Central memory CD4-positive, alpha-beta T cell (primary cell): ENCODE measurements at regions not wholly inside any gene's neighbourhood (a gene's known extent, or its start where the extent isn't known, plus 50 kb on each side); places are given as distances from the start of the nearest gene placed in this dataset.
"Not testable (repeated sequence)": the region's sequence is repeated elsewhere in the genome, so short reads cannot be mapped to it uniquely, and the experiment has no call there.

Source experiments
- DNase-seq: peaks from one replicate; pipeline ENCODE4 v3.0.0; 2022

DNA sequence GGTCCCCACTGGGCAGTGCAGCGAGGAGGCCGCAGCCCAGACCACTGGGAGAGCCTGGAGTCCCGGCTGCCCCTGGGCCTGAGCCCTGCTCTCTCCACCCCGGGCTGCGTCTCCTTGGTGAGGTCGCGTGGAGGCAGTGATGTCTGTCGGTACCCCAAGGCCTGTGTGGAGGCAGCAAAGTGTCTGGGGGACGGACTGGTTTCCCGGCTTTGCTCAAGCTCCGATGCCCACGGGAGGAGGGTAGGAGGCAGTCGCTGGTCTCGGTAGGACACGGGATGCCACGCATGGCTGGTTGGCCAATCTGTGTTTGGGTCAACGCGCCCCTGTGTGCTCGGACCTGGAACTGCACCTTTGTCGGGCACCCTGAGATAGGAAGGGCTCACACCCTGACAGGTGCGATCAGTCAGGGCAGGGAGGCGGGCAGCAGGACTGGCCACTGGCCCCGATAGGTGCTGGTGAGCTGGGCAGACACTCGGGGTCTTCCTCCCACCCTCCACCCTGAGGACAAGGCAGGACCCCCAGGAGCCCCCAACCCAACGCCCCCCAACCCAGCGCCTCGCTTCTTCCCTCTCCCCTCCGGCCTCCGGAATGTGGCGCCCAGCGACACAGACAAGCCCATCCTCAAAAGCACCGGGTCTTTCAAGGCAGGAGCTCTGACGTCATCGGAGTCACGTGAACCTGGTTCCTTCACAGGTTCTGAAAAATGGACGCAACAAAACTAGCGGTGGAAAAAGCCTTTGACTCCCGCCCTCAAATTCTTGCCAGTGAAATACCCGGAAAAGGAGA lies 288.6 kb downstream of the NDUFA10 start:
- DNase-seq, result no peak

DNA sequence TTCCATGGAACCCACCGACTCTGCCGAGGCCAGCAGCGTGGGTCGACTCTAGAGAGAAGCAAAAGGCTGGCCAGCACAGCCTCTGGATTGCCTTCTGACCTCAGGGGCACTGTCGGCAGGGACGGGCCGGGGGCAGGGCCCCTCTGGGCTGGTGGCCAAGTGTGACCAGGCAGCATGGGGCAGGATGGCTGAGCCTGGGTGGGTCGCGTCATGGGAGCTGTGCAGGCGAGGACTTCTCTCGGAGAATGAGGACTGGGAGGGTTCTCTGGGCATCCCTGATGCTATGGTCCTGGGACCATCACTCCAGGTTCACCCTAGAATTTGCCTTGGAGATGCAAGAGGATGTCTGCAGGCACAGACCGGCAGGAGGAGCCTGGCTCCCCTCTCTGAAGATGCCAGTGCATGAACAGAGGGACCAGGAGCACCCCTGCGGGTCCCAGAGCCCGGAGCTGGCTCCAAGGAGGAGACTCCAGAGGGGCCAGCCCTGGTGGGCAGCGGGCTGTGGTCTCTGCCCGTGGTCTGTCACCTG lies 289.2 kb downstream of the NDUFA10 start:
- no peak for DNase-seq

DNA sequence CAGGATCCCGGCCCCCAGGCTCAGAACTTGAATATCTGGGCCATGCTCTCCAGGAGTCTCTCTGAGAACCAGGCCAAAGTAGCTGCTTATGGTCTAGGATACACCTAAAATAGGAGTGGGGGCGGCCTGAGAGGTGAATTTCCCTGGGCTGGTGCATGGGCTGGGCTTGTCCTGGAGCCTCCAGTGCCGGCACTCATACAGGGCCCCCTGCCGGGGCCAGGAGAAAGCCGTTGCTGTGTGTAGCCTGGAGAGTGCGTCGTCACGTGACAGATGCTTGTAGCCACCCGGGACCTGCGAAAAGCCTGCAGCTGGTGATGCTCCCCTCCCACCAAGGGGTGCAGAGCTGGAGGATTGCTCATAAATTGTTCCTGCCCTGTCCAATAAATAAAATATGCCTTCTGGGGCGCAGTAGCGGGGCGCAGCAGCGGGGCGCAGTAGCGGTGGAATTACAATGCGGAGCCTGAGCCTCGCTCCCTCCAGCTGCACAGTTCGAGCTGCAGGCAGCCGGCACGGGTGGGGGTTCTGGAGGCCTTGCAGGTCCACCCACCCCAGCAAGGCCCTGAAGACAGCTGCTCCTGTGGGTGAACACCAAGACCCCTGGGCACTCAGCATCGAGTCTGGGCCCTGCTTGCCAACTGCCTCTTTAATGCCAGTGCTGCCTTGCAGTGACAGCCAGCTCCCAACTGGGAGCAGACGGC lies 289.9 kb downstream of the NDUFA10 start:
- no peak for DNase-seq

DNA sequence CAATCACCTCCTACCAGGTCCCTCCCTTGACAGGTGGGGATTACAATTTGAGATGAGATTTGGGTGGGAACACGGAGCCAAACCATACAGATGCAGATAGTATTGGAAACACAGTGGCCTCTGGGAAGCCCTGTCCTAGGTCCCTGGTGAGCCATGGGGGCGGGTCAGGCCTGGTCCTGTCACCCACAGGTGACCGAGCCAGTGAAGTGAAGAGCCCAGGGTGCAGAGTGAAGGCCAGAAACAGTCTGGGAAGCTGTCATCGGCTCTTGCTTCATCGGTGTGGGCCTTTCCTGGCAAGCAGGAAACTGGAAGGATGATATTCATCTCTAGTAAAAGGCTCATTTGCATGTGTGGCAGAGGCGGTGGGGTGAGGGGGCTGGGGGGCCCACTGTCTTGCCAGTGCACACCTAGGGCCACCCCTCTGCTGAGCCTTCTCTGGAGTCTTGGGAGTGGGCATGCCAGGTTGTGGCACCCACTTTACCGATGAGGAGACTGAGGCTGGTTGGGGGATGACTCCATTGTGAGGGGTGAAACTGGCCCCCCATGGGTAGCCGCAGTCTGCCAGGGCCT lies 290.6 kb downstream of the NDUFA10 start:
- no peak for DNase-seq

DNA sequence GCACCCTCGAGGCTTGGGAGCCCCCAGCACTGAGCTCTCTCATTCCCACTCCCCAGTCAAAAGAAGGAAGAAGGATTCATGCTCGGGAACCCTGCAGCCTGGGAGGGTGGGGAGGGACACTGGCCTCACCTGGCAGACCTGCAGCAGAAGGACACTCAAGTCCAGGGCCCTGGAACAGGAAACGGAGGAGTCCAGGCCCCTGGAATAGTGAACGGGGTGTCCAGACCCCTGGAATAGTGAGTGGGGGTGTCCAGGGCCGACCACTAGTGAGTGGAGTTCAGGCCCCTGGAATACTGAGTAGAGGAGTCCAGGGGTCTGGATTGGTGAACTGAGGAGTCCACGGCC lies 292.5 kb downstream of the NDUFA10 start:
- no peak for DNase-seq

GRCh38 chr2:239731998-239732665 lies 293.0 kb downstream of the NDUFA10 start:
- DNase-seq, result no peak

DNA sequence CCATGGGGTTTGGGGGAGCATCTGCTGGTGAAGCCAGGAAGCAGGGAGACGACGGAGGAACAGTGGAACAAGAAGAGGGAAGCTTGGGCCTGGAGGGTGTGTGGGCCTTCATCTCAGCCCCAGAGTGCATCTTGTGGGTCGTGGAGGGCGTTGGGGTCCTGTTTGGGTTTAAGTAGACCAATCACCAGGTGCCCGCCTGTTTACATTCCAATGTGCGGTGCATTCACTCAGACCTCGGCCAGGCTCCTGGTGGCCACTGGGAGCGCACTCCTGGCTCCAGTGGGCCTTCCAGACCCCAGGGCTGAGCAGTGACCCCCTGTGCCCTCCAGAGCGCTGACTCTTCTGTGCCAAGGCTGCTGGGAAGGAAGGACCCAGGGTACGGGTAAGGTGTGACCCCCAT lies 293.7 kb downstream of the NDUFA10 start:
- no peak for DNase-seq

DNA sequence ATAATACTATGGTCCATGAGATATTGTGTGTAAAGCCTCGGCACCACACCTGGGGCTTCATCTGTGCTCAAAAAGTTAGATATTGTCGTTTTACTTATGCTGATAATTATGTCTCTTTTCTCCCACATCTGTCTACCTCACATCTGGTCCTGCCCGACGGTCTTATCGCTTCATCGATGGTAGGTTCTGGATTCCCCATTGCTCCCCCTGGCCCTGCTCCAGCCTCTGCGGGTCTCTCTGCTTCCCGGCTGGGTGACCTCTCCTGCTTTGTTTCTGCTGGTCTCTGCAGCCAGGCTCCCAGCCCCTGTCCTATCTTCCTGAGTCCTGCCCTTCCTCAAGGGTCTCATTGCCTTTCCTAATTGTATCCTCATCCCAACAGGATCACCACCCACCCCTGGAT lies 294.2 kb downstream of the NDUFA10 start:
- DNase-seq, result no peak

GRCh38 chr2:239730567-239730882 lies 294.6 kb downstream of the NDUFA10 start:
- not testable (repeated sequence) for DNase-seq

DNA sequence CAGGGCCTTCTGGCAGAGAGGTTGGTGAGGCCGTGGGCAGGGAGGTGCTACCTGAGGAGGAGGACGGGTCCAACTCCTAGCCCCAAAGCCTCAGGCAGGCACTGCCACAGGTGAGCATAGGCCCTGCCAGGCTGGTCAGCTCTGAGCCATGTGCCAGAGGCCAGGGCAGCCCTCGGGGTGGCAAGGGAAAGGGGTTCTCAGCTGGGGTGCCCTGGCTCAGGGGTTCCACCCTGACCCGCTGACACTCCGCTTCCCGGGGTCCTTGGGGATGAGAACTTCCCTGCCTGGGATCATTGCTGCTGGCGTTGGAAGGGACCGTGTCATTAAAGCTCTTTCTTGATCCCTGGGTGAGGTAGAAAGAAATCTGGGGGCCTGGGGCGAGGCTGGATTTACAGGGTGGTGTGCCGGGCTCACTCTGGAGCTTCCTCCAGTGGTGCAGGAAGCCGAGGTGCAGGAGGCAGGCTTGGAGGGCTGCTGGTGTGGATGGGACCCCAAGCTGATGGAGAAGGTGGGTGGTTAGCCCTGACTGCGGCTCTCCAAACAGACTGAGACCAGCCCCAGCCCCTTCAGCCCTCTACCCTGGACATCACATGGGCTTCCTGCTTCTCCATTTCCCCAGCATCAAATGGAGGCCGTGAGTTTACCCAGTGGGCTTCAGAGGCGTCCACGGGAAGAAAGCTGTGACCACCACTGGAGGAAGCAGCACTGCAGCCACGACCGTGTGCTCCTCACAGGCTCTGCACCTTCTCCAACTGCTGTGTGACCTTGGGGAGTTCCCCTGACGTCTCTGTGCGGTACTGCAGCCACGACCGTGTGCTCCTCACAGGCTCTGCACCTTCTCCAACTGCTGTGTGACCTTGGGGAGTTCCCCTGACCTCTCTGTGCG lies 295.2 kb downstream of the NDUFA10 start:
- DNase-seq, result no peak

DNA sequence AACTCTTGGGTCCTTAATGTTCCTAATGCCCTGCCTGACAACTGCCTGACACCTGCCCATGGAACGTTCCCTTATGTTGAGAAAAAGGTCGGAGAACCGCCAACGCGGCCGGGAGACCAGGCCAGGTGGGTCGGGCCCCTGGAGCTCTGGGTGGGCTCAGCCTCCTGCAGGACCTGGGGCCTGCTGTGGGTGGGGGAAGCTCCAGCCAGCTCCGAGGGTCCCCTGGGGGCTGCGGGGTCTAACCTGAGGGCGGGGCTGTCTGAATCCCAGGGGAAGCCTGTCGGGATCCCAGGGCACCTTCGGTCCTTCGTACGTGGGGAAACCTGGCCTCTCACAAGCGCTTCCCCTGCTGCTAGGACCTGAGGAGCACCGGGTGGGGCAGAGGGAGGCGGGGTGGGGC lies 296.0 kb downstream of the NDUFA10 start:
- DNase-seq, result no peak

DNA sequence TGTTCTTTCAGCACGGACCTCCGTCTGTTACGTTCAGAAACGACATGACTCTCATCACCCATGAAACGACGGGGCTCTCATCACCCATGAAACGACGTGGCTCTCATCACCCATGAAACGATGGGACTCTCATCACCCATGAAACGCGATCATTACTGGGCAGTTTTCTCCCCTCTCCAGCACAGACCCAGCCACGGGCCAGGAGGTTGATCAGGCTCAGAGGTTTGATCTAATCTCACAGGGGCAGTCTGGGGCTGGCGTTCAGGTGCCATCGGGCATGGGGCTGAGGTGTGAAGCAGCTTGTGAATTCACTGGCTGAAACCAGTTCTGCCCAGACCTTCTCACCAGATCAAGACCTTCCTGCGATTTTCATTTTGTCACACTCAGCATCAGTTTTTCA lies 296.4 kb downstream of the NDUFA10 start:
- no peak for DNase-seq

GRCh38 chr2:239727776-239728600 lies 297.2 kb downstream of the NDUFA10 start:
- DNase-seq, result no peak

GRCh38 chr2:239727182-239727775 lies 297.9 kb downstream of the NDUFA10 start:
- no peak for DNase-seq

GRCh38 chr2:239726631-239727181 lies 298.4 kb downstream of the NDUFA10 start:
- DNase-seq, result no peak

DNA sequence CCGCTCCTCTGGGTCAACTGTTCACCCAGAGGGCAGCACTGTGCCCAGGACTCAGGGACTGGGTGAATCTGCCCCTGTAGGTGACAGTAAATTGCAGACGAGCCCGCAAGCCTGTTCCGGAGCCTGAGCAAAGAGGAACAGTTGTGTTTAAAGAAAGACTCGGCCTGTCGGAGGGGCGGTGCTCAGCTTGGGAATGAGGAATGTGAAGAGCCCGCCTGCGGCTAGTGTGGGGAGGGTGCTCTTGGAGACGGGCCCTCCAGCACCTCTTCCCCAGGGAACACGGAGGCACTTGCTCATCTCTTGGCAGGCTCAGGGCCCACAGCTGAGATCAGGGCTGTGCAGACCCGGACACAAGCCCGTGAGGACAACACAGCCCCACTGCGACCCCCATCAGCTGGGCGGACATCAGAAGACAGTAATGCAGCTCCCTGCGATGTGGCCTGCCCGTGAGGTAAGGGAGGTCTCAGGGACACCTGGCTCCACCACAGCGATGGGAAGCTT lies 299.0 kb downstream of the NDUFA10 start:
- no peak for DNase-seq

DNA sequence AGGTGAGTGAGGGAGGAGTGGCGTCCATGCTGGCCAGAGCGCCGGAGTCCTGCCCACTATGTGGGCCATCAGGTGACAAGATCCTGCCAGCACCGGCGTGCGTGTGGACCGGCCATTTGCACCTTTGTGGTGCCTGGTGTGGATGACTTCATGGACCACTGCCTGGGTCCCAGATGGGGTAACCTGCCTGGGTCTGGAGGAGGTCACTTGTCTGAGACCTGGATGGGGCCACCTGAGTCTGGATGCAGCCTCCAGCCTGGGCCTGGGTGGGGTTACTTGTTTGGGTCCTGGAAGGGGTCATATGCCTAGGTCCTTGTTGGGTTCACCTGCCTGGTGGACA lies 299.6 kb downstream of the NDUFA10 start:
- no peak for DNase-seq

- no peak for DNase-seq
Measured at GRCh38 chr2:239724851-239725550, 300.1 kb downstream of the NDUFA10 start.

DNA sequence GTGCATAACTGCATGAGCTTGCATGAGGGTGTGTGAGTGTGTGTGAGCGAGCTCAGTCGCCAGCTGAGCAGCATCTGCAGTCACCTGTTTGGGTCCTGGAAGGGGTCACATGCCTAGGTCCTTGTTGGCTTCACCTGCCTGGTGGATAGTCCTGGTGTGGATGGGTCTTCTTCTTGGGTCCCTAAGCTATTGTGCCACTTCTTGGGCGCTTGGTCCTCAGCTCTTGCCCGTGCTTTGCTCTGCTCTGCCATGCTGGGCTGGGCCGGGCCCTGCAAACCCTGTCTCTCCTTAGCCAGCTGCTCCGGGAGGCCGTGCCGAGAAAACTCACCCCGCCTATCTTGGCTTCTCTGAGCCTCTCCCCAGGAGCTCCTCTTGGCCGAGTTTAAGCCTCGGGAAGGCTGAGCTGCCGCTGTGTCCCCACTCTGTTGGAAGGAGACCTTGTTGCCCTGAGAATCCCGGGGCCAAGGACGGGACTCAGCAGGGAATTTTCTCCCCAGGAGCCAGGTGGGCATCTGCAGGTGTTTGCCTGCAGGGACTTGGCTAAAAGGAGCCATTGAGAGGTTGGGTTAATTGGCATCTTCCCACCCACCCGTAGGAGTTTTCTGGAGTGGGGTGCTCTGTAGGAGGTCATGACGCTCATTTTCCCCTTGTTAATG lies 300.8 kb downstream of the NDUFA10 start:
- DNase-seq, result no peak
